GM23338 (cell line): ENCODE measurements at regions not wholly inside any gene's neighbourhood (a gene's known extent, or its start where the extent isn't known, plus 50 kb on each side); places are given as distances from the start of the nearest gene placed in this dataset.

ENCODE experiments used
- CTCF ChIP-seq, 2 experiments: fragments of 200-600 bp in 1 of 2; sonication (generic) in 1 of 2; conservative IDR thresholded peaks; 2 replicates each; pipeline versions ENCODE4 v1.5.1 to v1.6.1; 2016 to 2017; ENCODE audit warnings: antibody characterized with exemption in 2 of 2, low read depth in 2 of 2, mild to moderate bottlenecking in 2 of 2, moderate library complexity in 1 of 2
- JUNB ChIP-seq: IDR thresholded peaks from one replicate; pipeline ENCODE4 v1.6.1; 2016; ENCODE audit warnings: antibody characterized with exemption; ENCODE audit not compliant: unreplicated experiment
- POLR2AphosphoS5 ChIP-seq: IDR thresholded peaks from 2 replicates; pipeline ENCODE4 v1.6.1; 2016; ENCODE audit warnings: antibody characterized with exemption, low read depth
- REST ChIP-seq: IDR thresholded peaks from one replicate; pipeline ENCODE4 v1.6.1; 2018; ENCODE audit warnings: antibody characterized with exemption; ENCODE audit not compliant: unreplicated experiment

GRCh38 chr9:23447166-23447565, 378.9 kb downstream of the ELAVL2 start:
- TF ChIP-seq REST (no peak), CTCF (conservative IDR thresholded peaks at IDR 0.05; ENCODE audit: low read depth in 2 of 2) (no peak), POLR2AphosphoS5 (no peak), JUNB (no peak)
